Sigmoid colon (tissue), 6 donors: ENCODE measurements at regions not wholly inside any gene's neighbourhood (a gene's known extent, or its start where the extent isn't known, plus 50 kb on each side); places are given as distances from the start of the nearest gene placed in this dataset.
"Not testable (repeated sequence)": the region's sequence is repeated elsewhere in the genome, so short reads cannot be mapped to it uniquely, and the experiment has no call there.

ENCODE experiments used
- DNase-seq: peaks from one replicate; pipeline ENCODE4 v3.0.0-alpha.2; 2019
- H3K27ac ChIP-seq, 4 donors: fragments of 200-600 bp; sonication (generic); one replicate each; pipeline ENCODE4 v1.5.1; 2016 to 2019; ENCODE audit warnings: mild to moderate bottlenecking in 1 of 4
- H3K27me3 ChIP-seq, 3 donors: fragments of 200-600 bp; sonication (generic); one replicate each; pipeline ENCODE4 v1.5.1; 2019; ENCODE audit warnings: mild to moderate bottlenecking in 1 of 3
- H3K36me3 ChIP-seq, 4 donors: fragments of 200-600 bp; sonication (generic); one replicate each; pipeline ENCODE4 v1.5.1; 2016 to 2019
- H3K4me1 ChIP-seq, 4 donors: fragments of 200-600 bp; sonication (generic); one replicate each; pipeline ENCODE4 v1.5.1; 2017 to 2019
- H3K4me3 ChIP-seq, 4 donors: fragments of 200-600 bp; sonication (generic); one replicate each; pipeline ENCODE4 v1.5.1; 2017 to 2019; ENCODE audit warnings: mild to moderate bottlenecking in 2 of 4, moderate library complexity in 1 of 4
- H3K9me3 ChIP-seq, 4 donors: fragments of 200-600 bp in 3 of 4; sonication (generic) in 3 of 4; one replicate each; pipeline versions ENCODE4 v1.5.1 to v1.6.1; 2013 to 2019
- EP300 ChIP-seq, 4 donors: sonication (generic); formaldehyde crosslinking; IDR thresholded peaks; one replicate each; pipeline ENCODE4 v1.6.1; 2017; ENCODE audit warnings: antibody characterized with exemption in 4 of 4
- POLR2A ChIP-seq, 2 donors: fragments of 450-650 bp; IDR thresholded peaks; one replicate each; pipeline ENCODE4 v1.6.1; 2016; ENCODE audit warnings: antibody characterized with exemption in 2 of 2, mild to moderate bottlenecking in 2 of 2, moderate library complexity in 2 of 2
- POLR2AphosphoS5 ChIP-seq, 4 donors: sonication (generic); formaldehyde crosslinking; IDR thresholded peaks; one replicate each; pipeline ENCODE4 v1.6.1; 2017; ENCODE audit warnings: antibody characterized with exemption in 4 of 4
- WGBS, 2 donors: extraction: QIAGEN DNeasy Blood & Tissue Kit; methylation state at CpG; one replicate each; pipeline ENCODE4 v1.1.7; 2013; 5-methylcytosine and 5-hydroxymethylcytosine counted together
- intact Hi-C: fragments of 100-400 bp; cut with DNase I; formaldehyde crosslinking; loops from one replicate; pipeline ENCODE4 v1.15.1; 2023
- TF ChIP-seq, protein P1 (sequence below), 4 experiments: fragments of 450-650 bp in 3 of 4; fragments of 200-600 bp in 1 of 4; IDR thresholded peaks; one replicate each; pipeline ENCODE4 v1.5.1; 2016 to 2019; ENCODE audit warnings: antibody characterized with exemption in 4 of 4, mild to moderate bottlenecking in 3 of 4, moderate library complexity in 2 of 4
- donor health status: healthy with polysubstance abuse.
- donor health status: healthy.

DNA sequence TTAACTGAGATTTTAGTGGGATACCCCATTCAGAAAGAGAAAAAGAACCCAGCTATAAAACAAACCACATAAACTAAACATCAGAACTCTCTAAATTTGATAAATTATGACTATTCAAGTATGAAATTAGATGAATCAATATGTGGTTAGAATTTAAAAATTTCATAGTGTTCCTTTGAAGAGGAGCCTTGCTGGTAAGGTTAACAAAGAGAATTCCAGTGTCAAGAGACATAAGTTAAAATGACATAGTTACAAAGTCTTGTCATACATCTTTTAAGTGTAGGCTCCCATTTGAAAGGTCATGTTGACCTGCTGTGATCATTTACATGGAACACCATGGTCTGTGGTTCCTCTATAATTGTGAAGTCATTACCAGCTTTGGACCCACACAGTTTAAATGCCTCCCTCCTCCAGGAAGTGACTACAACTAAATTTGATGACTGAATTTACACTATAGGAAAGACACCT is 231.6 kb upstream of the ETAA1 start:
- no peak for TF ChIP-seq POLR2A (IDR thresholded peaks at IDR 0.05)
- TF ChIP-seq POLR2AphosphoS5 (IDR thresholded peaks at IDR 0.05) = no peak
- TF ChIP-seq, protein P1, sequence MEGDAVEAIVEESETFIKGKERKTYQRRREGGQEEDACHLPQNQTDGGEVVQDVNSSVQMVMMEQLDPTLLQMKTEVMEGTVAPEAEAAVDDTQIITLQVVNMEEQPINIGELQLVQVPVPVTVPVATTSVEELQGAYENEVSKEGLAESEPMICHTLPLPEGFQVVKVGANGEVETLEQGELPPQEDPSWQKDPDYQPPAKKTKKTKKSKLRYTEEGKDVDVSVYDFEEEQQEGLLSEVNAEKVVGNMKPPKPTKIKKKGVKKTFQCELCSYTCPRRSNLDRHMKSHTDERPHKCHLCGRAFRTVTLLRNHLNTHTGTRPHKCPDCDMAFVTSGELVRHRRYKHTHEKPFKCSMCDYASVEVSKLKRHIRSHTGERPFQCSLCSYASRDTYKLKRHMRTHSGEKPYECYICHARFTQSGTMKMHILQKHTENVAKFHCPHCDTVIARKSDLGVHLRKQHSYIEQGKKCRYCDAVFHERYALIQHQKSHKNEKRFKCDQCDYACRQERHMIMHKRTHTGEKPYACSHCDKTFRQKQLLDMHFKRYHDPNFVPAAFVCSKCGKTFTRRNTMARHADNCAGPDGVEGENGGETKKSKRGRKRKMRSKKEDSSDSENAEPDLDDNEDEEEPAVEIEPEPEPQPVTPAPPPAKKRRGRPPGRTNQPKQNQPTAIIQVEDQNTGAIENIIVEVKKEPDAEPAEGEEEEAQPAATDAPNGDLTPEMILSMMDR (IDR thresholded peaks at IDR 0.05) = no peak
- TF ChIP-seq EP300 (IDR thresholded peaks at IDR 0.05) = no peak
- intact Hi-C loops = loop anchor here (5.0 kb wide), 1 partner anchor 37 kb away; no protein-coding TSS in a partner anchor

DNA sequence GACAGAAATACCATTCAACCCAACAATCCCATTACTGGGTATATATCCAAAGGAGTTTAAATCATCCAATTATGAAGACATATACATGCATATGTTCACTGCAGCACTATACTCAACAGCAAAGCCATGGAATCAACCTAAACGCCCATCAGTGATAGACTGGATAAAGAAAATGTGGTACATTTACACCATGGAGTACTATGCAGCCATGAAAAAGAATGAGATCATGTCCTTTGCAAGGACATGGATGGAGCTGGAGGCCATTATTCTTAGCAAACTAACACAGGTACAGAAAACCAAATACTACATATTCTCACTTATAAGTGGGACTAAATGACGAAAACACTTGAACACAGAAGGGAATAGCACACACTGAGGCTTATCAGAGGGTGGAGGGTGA is 230.6 kb upstream of the ETAA1 start:
- not testable (repeated sequence) for H3K4me1 ChIP-seq, DNase-seq, H3K9me3 ChIP-seq, H3K27me3 ChIP-seq, H3K36me3 ChIP-seq, H3K27ac ChIP-seq, H3K4me3 ChIP-seq
- 76 to 85% methylated on average over 2 of the region's 2 CpGs for WGBS, 2 donors
- intact Hi-C loops = loop anchor here (5.0 kb wide), 1 partner anchor 36 kb away; no protein-coding TSS in a partner anchor

More for the DNA sequence above, 231.6 kb upstream of the ETAA1 start:
- H3K4me3 ChIP-seq = no peak overlapping the region
- no peaks in the 10 kb centered on the region for H3K36me3 ChIP-seq
- no peak overlapping the region for H3K27ac ChIP-seq
- no peak for DNase-seq
- H3K27me3 ChIP-seq = no peaks in the 10 kb centered on the region
- H3K9me3 ChIP-seq = no peaks in the 10 kb centered on the region
- H3K4me1 ChIP-seq = peaks cover 0 to 8% (median 2%) of the 10 kb centered on the region in 4 donors

DNA sequence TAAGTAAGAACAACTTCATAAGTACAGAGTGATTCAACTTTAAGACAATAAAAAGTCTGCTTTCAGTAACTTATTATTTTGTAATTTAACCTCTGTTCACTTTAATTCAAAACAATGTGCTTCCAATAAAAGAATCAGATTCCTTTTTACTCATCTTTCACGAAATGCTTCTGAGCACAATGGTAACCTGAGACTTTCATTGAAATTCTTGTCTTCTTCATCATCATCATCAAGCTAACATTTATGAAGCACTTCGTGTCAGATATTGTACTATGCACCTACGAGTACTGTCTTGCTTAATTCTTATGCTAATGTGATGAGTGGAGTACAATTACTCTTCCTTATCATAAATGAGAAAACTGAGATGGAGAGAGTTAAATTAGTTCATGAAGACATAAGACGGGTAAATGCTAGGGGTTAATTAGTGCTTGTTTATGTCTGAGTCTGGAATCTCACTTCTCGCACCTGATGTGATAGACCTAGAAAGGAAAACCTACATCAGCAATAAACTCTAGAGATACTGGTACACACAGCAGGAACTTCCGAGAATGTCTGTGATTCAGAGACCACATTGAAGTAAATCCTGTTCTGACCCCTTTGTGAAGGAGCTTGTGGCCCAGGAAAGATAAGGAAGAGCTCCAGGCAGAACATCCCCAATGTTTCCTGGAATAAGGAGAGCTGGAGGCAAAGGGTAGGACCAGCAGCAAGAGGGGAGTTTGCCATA is 227.6 kb upstream of the ETAA1 start:
- WGBS, 2 donors = 75 to 84% methylated on average over 6 of the region's 6 CpGs
- no peak overlapping the region for H3K4me3 ChIP-seq
- no peak overlapping the region for H3K27ac ChIP-seq
- no peaks in the 10 kb centered on the region for H3K9me3 ChIP-seq
- no peaks in the 10 kb centered on the region for H3K4me1 ChIP-seq
- H3K36me3 ChIP-seq = no peaks in the 10 kb centered on the region
- intact Hi-C loops = loop anchor here (5.0 kb wide), 1 partner anchor 33 kb away; no protein-coding TSS in a partner anchor
- no peaks in the 10 kb centered on the region for H3K27me3 ChIP-seq
- TF ChIP-seq EP300 (IDR thresholded peaks at IDR 0.05) = no peak
- TF ChIP-seq, protein P1 (IDR thresholded peaks at IDR 0.05) = no peak
- TF ChIP-seq POLR2A (IDR thresholded peaks at IDR 0.05) = no peak
- DNase-seq = no peak

DNA sequence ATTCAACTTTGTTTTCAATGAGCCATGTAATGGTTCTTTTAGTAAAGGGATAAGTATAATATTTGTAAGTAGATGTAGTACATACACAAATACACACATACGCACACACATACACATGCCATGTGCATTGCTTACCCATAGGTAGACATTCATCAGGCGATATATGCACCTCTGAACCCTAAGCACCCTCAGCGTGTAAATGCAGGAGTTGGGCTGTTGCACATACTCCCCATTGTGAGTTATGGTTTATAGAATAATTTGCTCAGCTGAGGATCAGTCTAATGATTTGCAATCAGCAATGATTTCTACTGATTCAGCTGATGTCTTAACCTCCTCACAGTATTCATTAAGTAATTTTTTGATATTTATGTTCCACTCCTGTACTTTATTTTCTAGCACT is 217.6 kb upstream of the ETAA1 start:
- no peak overlapping the region for H3K4me3 ChIP-seq
- H3K36me3 ChIP-seq = no peaks in the 10 kb centered on the region
- TF ChIP-seq POLR2AphosphoS5 (IDR thresholded peaks at IDR 0.05) (no peak), EP300 (IDR thresholded peaks at IDR 0.05) (no peak), POLR2A (IDR thresholded peaks at IDR 0.05) (no peak)
- TF ChIP-seq, protein P1 (IDR thresholded peaks at IDR 0.05) = no peak
- intact Hi-C loops = no loop called here
- no peak for DNase-seq
- no peaks in the 10 kb centered on the region for H3K9me3 ChIP-seq
- H3K27ac ChIP-seq = no peak overlapping the region
- 90 to 93% methylated on average over 3 of the region's 3 CpGs for WGBS, 2 donors
- no peaks in the 10 kb centered on the region for H3K27me3 ChIP-seq
- no peaks in the 10 kb centered on the region for H3K4me1 ChIP-seq

DNA sequence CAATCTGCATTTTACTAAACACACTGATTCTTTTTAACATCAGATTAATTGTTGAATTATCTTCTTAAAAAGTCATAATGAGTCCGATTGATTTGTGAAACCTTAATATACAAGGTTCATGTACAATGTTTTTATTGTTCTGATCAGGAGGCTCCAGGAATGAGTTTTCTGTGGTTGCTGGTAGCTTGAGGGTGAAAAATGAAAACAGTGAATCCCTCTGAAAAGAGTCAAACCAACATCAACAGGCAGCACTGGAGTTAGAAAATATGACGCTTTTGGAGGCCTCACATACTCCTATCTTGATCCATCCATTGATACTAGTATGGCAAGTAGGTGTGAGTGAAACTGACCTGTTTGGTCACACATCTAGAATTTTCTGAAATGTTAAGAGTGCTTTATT is 216.3 kb upstream of the ETAA1 start:
- no peaks in the 10 kb centered on the region for H3K27me3 ChIP-seq
- 66 to 92% methylated on average over 2 of the region's 2 CpGs for WGBS, 2 donors
- H3K27ac ChIP-seq = no peak overlapping the region
- DNase-seq = no peak
- H3K4me3 ChIP-seq = no peak overlapping the region
- no peaks in the 10 kb centered on the region for H3K36me3 ChIP-seq
- H3K4me1 ChIP-seq = no peaks in the 10 kb centered on the region
- H3K9me3 ChIP-seq = no peaks in the 10 kb centered on the region
- intact Hi-C loops = no loop called here
- TF ChIP-seq EP300 (IDR thresholded peaks at IDR 0.05) (no peak), POLR2AphosphoS5 (IDR thresholded peaks at IDR 0.05) (no peak), POLR2A (IDR thresholded peaks at IDR 0.05) (no peak)
- TF ChIP-seq, protein P1 (IDR thresholded peaks at IDR 0.05) = no peak
